Retinal pigment epithelial cell (primary cell): ENCODE measurements at regions not wholly inside any gene's neighbourhood (a gene's known extent, or its start where the extent isn't known, plus 50 kb on each side); places are given as distances from the start of the nearest gene placed in this dataset.
"Not testable (repeated sequence)": the region's sequence is repeated elsewhere in the genome, so short reads cannot be mapped to it uniquely, and the experiment has no call there.

ENCODE experiments used
- DNase-seq: peaks from one replicate; pipeline ENCODE4 v3.0.0-alpha.2; 2010; ENCODE audit warnings: low read depth
- H3K4me3 ChIP-seq: 2 replicates; pipeline ENCODE4 v1.5.1; 2011; ENCODE audit warnings: mild to moderate bottlenecking, low read length, control low read depth, moderate library complexity
- CTCF ChIP-seq: conservative IDR thresholded peaks from 2 replicates; pipeline ENCODE4 v1.5.1; 2011; ENCODE audit warnings: low read depth, low read length, control low read depth, inconsistent platforms

- DNase-seq, result no peak
- no peak for TF ChIP-seq CTCF
- H3K4me3 ChIP-seq, result no peak overlapping the region
Measured at GRCh38 chr18:35854095-35854494, 118.4 kb upstream of the RMP24 start.

- DNase-seq, result no peak
- no peak overlapping the region for H3K4me3 ChIP-seq
- no peak for TF ChIP-seq CTCF
Measured at GRCh38 chr18:35856178-35856577, 116.3 kb upstream of the RMP24 start.

- not testable (repeated sequence) for H3K4me3 ChIP-seq, DNase-seq
Measured at GRCh38 chr18:35856721-35857120, 115.8 kb upstream of the RMP24 start.

GRCh38 chr18:35857581-35857980, 114.9 kb upstream of the RMP24 start:
- H3K4me3 ChIP-seq, DNase-seq: not testable (repeated sequence)

GRCh38 chr18:35861367-35862118, 110.9 kb upstream of the RMP24 start:
- DNase-seq, result no peak
- no peak overlapping the region for H3K4me3 ChIP-seq
- TF ChIP-seq CTCF, result no peak

GRCh38 chr18:35862119-35862640, 110.3 kb upstream of the RMP24 start:
- no peak overlapping the region for H3K4me3 ChIP-seq
- no peak for TF ChIP-seq CTCF
- DNase-seq, result no peak

- TF ChIP-seq CTCF, result no peak
- no peak for DNase-seq
- H3K4me3 ChIP-seq, result no peak overlapping the region
Measured at GRCh38 chr18:35864916-35865315, 107.6 kb upstream of the RMP24 start.

- DNase-seq, result no peak
- no peak overlapping the region for H3K4me3 ChIP-seq
- TF ChIP-seq CTCF, result no peak
Measured at GRCh38 chr18:35868915-35869314, 103.6 kb upstream of the RMP24 start.
